H1 (cell line): ENCODE measurements at regions not wholly inside any gene's neighbourhood (a gene's known extent, or its start where the extent isn't known, plus 50 kb on each side); places are given as distances from the start of the nearest gene placed in this dataset.

Experiments used
- KDM1A ChIP-seq: fragments of 200-600, 300-600 bp; sonication (generic); IDR thresholded peaks from 2 replicates; pipeline ENCODE4 v1.7.1; 2016; ENCODE audit warnings: mild to moderate bottlenecking, low read length, borderline replicate concordance
- RNF2 ChIP-seq: fragments of 200-900, 300-1000 bp; sonication (generic); IDR thresholded peaks from 2 replicates; pipeline ENCODE4 v1.7.1; 2016; ENCODE audit warnings: borderline replicate concordance, low read depth, mild to moderate bottlenecking, antibody characterized with exemption, low read length; ENCODE audit not compliant: poor library complexity, severe bottlenecking; ENCODE audit errors: missing control alignments
- TAF1 ChIP-seq: IDR thresholded peaks from 2 replicates; pipeline ENCODE4 v1.6.1; 2011; ENCODE audit warnings: mild to moderate bottlenecking, low read depth, low read length
- TCF12 ChIP-seq: IDR thresholded peaks from 2 replicates; pipeline ENCODE4 v1.6.1; 2011; ENCODE audit warnings: low read depth, mild to moderate bottlenecking, low read length
- TF ChIP-seq, protein P1 (sequence below): IDR thresholded peaks from 2 replicates; pipeline ENCODE4 v1.6.1; 2011; ENCODE audit warnings: low read depth, mild to moderate bottlenecking, low read length; ENCODE audit not compliant: insufficient read depth

DNA sequence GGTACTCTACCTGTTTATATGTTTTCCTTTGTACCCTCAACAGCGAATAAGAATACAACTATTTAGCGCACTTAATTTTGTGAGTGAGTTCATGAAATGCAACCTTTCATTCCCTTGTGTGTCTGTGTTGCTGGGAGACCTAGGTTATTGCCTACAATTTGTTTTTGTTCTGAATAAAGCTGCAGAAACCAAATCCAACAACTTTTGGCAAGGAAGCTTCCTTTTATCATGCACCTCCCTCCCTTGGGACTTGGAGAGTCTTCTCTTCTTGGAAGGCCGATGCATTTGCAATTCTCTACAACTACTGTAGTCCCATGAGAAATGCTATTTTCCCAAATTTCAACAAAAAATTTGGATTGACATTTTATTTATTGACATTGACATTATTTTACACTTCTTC, 1002.4 kb upstream of the CADM2 start (continued):
- TF ChIP-seq TAF1 (no peak), TCF12 (no peak), RNF2 (no peak), KDM1A (no peak)
- TF ChIP-seq, protein P1, sequence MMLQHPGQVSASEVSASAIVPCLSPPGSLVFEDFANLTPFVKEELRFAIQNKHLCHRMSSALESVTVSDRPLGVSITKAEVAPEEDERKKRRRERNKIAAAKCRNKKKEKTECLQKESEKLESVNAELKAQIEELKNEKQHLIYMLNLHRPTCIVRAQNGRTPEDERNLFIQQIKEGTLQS: no peak
